ENCODE measurements at regions not wholly inside any gene's neighbourhood (a gene's known extent, or its start where the extent isn't known, plus 50 kb on each side); places are given as distances from the start of the nearest gene placed in this dataset.
"Not testable (repeated sequence)": the region's sequence is repeated elsewhere in the genome, so short reads cannot be mapped to it uniquely, and the experiment has no call there.

GRCh38 chr10:80015911-80016830 lies 62.3 kb upstream of the TMEM254 start (continued):
- TF ChIP-seq TRIM28 (IDR thresholded peaks at IDR 0.05; ENCODE audit: borderline replicate concordance, low read length) (no peak), ZNF701 (tag by site-specific recombination; IDR thresholded peaks at IDR 0.05) (no peak), PRDM6 (tag by site-specific recombination; IDR thresholded peaks at IDR 0.05) (no peak), YY2 (tag by site-specific recombination; IDR thresholded peaks at IDR 0.05) (no peak)

DNA sequence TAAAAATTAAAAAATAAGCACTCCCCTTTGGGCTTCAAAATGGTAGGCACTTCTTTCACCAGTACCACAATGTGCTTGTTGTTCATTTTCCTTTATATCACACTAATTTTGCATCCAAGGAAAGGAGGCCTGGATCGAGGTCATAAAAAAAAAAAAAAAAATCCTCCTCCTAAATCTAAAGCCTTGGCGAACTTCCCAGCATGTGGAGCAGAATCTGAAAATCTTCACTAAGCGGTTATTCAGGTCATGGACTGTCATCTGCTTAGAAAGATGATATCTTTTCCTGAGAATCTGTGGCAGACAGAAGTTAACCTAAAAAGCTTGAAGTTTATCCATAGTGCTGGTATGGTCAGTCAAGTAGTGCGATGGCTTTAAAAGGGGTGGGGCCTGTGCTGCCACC lies 64.2 kb upstream of the SFTPD start:
- H3K9me3 ChIP-seq (ENCODE audit: control insufficient read depth, insufficient read depth, low read depth, low read length); H3K4me3 ChIP-seq (ENCODE audit: low read depth, low read length); H3K4me1 ChIP-seq (ENCODE audit: control insufficient read depth, insufficient read depth, low read length); H3K36me3 ChIP-seq (ENCODE audit: control insufficient read depth in 2 of 2, insufficient read depth in 1 of 2, low read length in 2 of 2); H3K27ac ChIP-seq (ENCODE audit: extremely low read depth, low read depth, low read length); POLR2A ChIA-PET: not testable (repeated sequence)
- CTCF ChIA-PET: interaction anchor here (0.8 kb wide), 1 partner anchor 34 kb away, joined by 3 read pairs; no protein-coding TSS in a partner anchor

DNA sequence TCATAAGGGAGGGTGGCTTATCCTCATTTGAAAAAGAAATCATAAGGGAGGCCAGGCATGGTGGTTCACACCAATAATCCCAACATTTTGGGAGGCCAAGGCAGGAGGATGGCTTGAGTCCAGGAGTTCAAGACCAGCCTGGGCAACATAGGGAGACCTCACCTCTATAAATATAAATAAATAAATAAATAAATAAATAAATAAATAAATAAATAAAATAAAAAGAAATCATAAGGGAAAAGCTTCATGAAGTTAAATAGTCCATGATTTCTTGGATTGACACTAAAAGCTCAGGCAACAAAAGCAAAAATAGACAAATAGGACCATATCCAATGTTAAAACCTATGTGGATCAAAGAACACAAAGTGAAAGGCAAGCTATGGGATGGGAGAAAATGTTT lies 62.2 kb upstream of the SFTPD start:
- POLR2A ChIA-PET; H3K27ac ChIP-seq (ENCODE audit: extremely low read depth, low read depth, low read length); H3K36me3 ChIP-seq (ENCODE audit: control insufficient read depth in 2 of 2, insufficient read depth in 1 of 2, low read length in 2 of 2); H3K4me3 ChIP-seq (ENCODE audit: low read depth, low read length); H3K9me3 ChIP-seq (ENCODE audit: control insufficient read depth, insufficient read depth, low read depth, low read length); H3K4me1 ChIP-seq (ENCODE audit: control insufficient read depth, insufficient read depth, low read length): not testable (repeated sequence)
- CTCF ChIA-PET: interaction anchor here (0.7 kb wide), 1 partner anchor 36 kb away, joined by 3 read pairs; no protein-coding TSS in a partner anchor
- TF ChIP-seq ZBTB21 (tag by site-specific recombination; IDR thresholded peaks at IDR 0.05) (0 out of 2 replicates have a peak, but pooled peaks have one; percentile 29), ZNF426 (tag by site-specific recombination; IDR thresholded peaks at IDR 0.05) (peak; percentile 84), ZNF623 (tag by site-specific recombination; IDR thresholded peaks at IDR 0.05) (peak; percentile 69), ZNF510 (tag by site-specific recombination; IDR thresholded peaks at IDR 0.05; ENCODE audit: insufficient replicate concordance) (peak; percentile 54), ZBTB8A (tag by site-specific recombination; IDR thresholded peaks at IDR 0.05) (peak; percentile 64), ZNF555 (tag by site-specific recombination; conservative IDR thresholded peaks at IDR 0.05) (peak; percentile 88), REST (tag by site-specific recombination; IDR thresholded peaks at IDR 0.05) (peak; percentile 73), ZBTB11 (tag by site-specific recombination; conservative IDR thresholded peaks at IDR 0.05; ENCODE audit: low read depth) (peak; percentile 81), ZNF266 (tag by site-specific recombination; IDR thresholded peaks at IDR 0.05; ENCODE audit: low read depth) (peak; percentile 43; the same call in 1 of the 2 replicates), ZNF292 (tag by site-specific recombination; IDR thresholded peaks at IDR 0.05; ENCODE audit: borderline replicate concordance, low read depth) (0 out of 2 replicates have a peak, but pooled peaks have one; percentile 34), ZNF394 (tag by site-specific recombination; IDR thresholded peaks at IDR 0.05; ENCODE audit: borderline replicate concordance) (peak; percentile 92), ZNF558 (tag by site-specific recombination; IDR thresholded peaks at IDR 0.05) (0 out of 2 replicates have a peak, but pooled peaks have one; percentile 52)
- TF ChIP-seq, protein P1, sequence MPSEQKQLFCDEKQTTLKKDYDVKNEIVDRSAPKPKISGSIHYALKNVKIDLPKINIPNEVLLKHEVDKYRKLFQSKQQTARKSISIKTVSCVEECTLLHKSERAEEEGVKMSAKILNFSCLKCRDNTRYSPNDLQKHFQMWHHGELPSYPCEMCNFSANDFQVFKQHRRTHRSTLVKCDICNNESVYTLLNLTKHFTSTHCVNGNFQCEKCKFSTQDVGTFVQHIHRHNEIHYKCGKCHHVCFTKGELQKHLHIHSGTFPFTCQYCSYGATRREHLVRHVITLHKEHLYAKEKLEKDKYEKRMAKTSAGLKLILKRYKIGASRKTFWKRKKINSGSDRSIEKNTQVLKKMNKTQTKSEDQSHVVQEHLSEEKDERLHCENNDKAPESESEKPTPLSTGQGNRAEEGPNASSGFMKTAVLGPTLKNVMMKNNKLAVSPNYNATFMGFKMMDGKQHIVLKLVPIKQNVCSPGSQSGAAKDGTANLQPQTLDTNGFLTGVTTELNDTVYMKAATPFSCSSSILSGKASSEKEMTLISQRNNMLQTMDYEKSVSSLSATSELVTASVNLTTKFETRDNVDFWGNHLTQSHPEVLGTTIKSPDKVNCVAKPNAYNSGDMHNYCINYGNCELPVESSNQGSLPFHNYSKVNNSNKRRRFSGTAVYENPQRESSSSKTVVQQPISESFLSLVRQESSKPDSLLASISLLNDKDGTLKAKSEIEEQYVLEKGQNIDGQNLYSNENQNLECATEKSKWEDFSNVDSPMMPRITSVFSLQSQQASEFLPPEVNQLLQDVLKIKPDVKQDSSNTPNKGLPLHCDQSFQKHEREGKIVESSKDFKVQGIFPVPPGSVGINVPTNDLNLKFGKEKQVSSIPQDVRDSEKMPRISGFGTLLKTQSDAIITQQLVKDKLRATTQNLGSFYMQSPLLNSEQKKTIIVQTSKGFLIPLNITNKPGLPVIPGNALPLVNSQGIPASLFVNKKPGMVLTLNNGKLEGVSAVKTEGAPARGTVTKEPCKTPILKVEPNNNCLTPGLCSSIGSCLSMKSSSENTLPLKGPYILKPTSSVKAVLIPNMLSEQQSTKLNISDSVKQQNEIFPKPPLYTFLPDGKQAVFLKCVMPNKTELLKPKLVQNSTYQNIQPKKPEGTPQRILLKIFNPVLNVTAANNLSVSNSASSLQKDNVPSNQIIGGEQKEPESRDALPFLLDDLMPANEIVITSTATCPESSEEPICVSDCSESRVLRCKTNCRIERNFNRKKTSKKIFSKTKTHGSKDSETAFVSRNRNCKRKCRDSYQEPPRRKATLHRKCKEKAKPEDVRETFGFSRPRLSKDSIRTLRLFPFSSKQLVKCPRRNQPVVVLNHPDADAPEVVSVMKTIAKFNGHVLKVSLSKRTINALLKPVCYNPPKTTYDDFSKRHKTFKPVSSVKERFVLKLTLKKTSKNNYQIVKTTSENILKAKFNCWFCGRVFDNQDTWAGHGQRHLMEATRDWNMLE (tag by site-specific recombination; conservative IDR thresholded peaks at IDR 0.05; ENCODE audit: low read depth): peak; percentile 85

Measured in HEK293 (cell line).